Esophagus muscularis mucosa (tissue), 3 donors: ENCODE measurements at regions not wholly inside any gene's neighbourhood (a gene's known extent, or its start where the extent isn't known, plus 50 kb on each side); places are given as distances from the start of the nearest gene placed in this dataset.

Source experiments
- CTCF ChIP-seq, 3 experiments: fragments of 200-600 bp in 2 of 3; fragments of 450-650 bp in 1 of 3; sonication (generic) in 2 of 3; IDR thresholded peaks; one replicate each; pipeline ENCODE4 v1.5.1; 2017 to 2019; ENCODE audit warnings: antibody characterized with exemption in 3 of 3, mild to moderate bottlenecking in 2 of 3, moderate library complexity in 1 of 3
- POLR2A ChIP-seq: fragments of 450-650 bp; IDR thresholded peaks from one replicate; pipeline ENCODE4 v1.6.1; 2017; ENCODE audit warnings: antibody characterized with exemption, moderate library complexity, mild to moderate bottlenecking, low read depth
- POLR2AphosphoS5 ChIP-seq, 2 donors: sonication (generic); formaldehyde crosslinking; IDR thresholded peaks; one replicate each; pipeline ENCODE4 v1.6.1; 2017; ENCODE audit warnings: antibody characterized with exemption in 2 of 2

GRCh38 chr11:92685049-92685448 lies 284.4 kb upstream of the MTNR1B start:
- no peak for TF ChIP-seq CTCF (IDR thresholded peaks at IDR 0.05)
- TF ChIP-seq POLR2A = no peak
- no peak for TF ChIP-seq POLR2AphosphoS5 (IDR thresholded peaks at IDR 0.05)
